HEK293 (cell line): ENCODE measurements at regions not wholly inside any gene's neighbourhood (a gene's known extent, or its start where the extent isn't known, plus 50 kb on each side); places are given as distances from the start of the nearest gene placed in this dataset.

Experiments
- CTCF ChIA-PET: fragments of 350-600 bp; formaldehyde crosslinking; extraction: SDS; loops from one replicate; lab custom pipeline; 2021; ENCODE audit warnings: antibody characterized with exemption; lab: Yijun Ruan, JAX
- POLR2A ChIA-PET: fragments of 300-600 bp; formaldehyde crosslinking; extraction: SDS; loops from one replicate; lab custom pipeline; 2020; ENCODE audit warnings: antibody characterized with exemption, inconsistent platforms; lab: Yijun Ruan, JAX
- H3K27ac ChIP-seq: fragments of 200-500 bp; sonication (Bioruptor generic); 2 replicates; pipeline ENCODE4 v1.5.1; 2014; ENCODE audit warnings: low read depth, low read length, control low read depth, inconsistent platforms; ENCODE audit errors: extremely low read depth
- H3K36me3 ChIP-seq, 2 experiments: fragments of 200-500 bp in 1 of 2; sonication (Bioruptor generic) in 1 of 2; 1 replicate in 1 of 2; 2 replicates in 1 of 2; pipeline ENCODE4 v1.5.1; 2014 to 2017; ENCODE audit warnings: inconsistent platforms in 2 of 2, low read length in 2 of 2; ENCODE audit not compliant: control insufficient read depth in 2 of 2, insufficient read depth in 1 of 2
- H3K4me1 ChIP-seq: fragments of 200-500 bp; sonication (Bioruptor generic); 2 replicates; pipeline ENCODE4 v1.5.1; 2014; ENCODE audit warnings: mild to moderate bottlenecking, low read length, inconsistent platforms; ENCODE audit not compliant: control insufficient read depth, insufficient read depth
- H3K4me3 ChIP-seq: 2 replicates; pipeline ENCODE4 v1.5.1; 2011; ENCODE audit warnings: low read depth, mild to moderate bottlenecking, control low read depth, low read length, moderate library complexity
- H3K9me3 ChIP-seq: fragments of 200-500 bp; sonication (Bioruptor generic); 2 replicates; pipeline ENCODE4 v1.5.1; 2014; ENCODE audit warnings: low read depth, low read length, inconsistent platforms; ENCODE audit not compliant: control insufficient read depth, insufficient read depth
- BCL11B ChIP-seq: fragments of 450-650 bp; formaldehyde crosslinking; IDR thresholded peaks from 2 replicates; pipeline ENCODE4 v1.5.1; 2016; ENCODE audit warnings: low read depth, missing biosample characterization, missing genetic modification characterization
- GLI2 ChIP-seq: fragments of 450-650 bp; formaldehyde crosslinking; IDR thresholded peaks from 2 replicates; pipeline ENCODE4; 2017; ENCODE audit warnings: missing biosample characterization, missing genetic modification characterization, low read depth, borderline replicate concordance
- GLIS1 ChIP-seq: fragments of 450-650 bp; formaldehyde crosslinking; IDR thresholded peaks from 2 replicates; pipeline ENCODE4 v1.5.1; 2016; ENCODE audit warnings: missing biosample characterization, missing genetic modification characterization
- HIC1 ChIP-seq: fragments of 450-650 bp; formaldehyde crosslinking; IDR thresholded peaks from 2 replicates; pipeline ENCODE4 v1.5.1; 2016; ENCODE audit warnings: missing biosample characterization, missing genetic modification characterization
- OSR2 ChIP-seq: fragments of 450-650 bp; formaldehyde crosslinking; IDR thresholded peaks from 2 replicates; pipeline ENCODE4 v1.5.1; 2016; ENCODE audit warnings: missing biosample characterization, missing genetic modification characterization
- SCRT1 ChIP-seq: fragments of 450-650 bp; formaldehyde crosslinking; IDR thresholded peaks from 2 replicates; pipeline ENCODE4 v1.5.1; 2016; ENCODE audit warnings: missing biosample characterization, missing genetic modification characterization, borderline replicate concordance
- ZBTB21 ChIP-seq: fragments of 450-650 bp; formaldehyde crosslinking; IDR thresholded peaks from 2 replicates; pipeline ENCODE4 v1.5.1; 2017; ENCODE audit warnings: missing biosample characterization, missing genetic modification characterization
- ZIC2 ChIP-seq: fragments of 450-650 bp; formaldehyde crosslinking; IDR thresholded peaks from 2 replicates; pipeline ENCODE4 v1.5.1; 2016; ENCODE audit warnings: missing biosample characterization, missing genetic modification characterization
- ZNF146 ChIP-seq: fragments of 450-650 bp; formaldehyde crosslinking; IDR thresholded peaks from 2 replicates; pipeline ENCODE4 v1.5.1; 2016; ENCODE audit warnings: missing biosample characterization, missing genetic modification characterization
- ZNF324 ChIP-seq: fragments of 450-650 bp; formaldehyde crosslinking; IDR thresholded peaks from 2 replicates; pipeline ENCODE4 v1.5.1; 2016; ENCODE audit warnings: missing biosample characterization, missing genetic modification characterization
- ZNF449 ChIP-seq: fragments of 450-650 bp; formaldehyde crosslinking; IDR thresholded peaks from 2 replicates; pipeline ENCODE4 v1.5.1; 2017; ENCODE audit warnings: missing biosample characterization, mild to moderate bottlenecking, missing genetic modification characterization, moderate library complexity
- ZNF488 ChIP-seq: fragments of 450-650 bp; formaldehyde crosslinking; IDR thresholded peaks from 2 replicates; pipeline ENCODE4 v1.5.1; 2016; ENCODE audit warnings: missing biosample characterization, missing genetic modification characterization
- ZNF521 ChIP-seq: fragments of 450-650 bp; formaldehyde crosslinking; IDR thresholded peaks from 2 replicates; pipeline ENCODE4 v1.5.1; 2017; ENCODE audit warnings: missing biosample characterization, mild to moderate bottlenecking, missing genetic modification characterization
- ZNF624 ChIP-seq: fragments of 450-650 bp; formaldehyde crosslinking; IDR thresholded peaks from 2 replicates; pipeline ENCODE4 v1.5.1; 2017; ENCODE audit warnings: missing biosample characterization, missing genetic modification characterization
- ZNF626 ChIP-seq: fragments of 450-650 bp; sonication (Bioruptor Pico); formaldehyde crosslinking; IDR thresholded peaks from 2 replicates; pipeline ENCODE4 v1.5.1; 2018; ENCODE audit warnings: missing biosample characterization, missing genetic modification characterization, inconsistent platforms
- ZNF670 ChIP-seq: fragments of 450-650 bp; formaldehyde crosslinking; IDR thresholded peaks from 2 replicates; pipeline ENCODE4 v1.5.1; 2016; ENCODE audit warnings: missing biosample characterization, missing genetic modification characterization, low read depth
- ZNF701 ChIP-seq: fragments of 450-650 bp; formaldehyde crosslinking; IDR thresholded peaks from 2 replicates; pipeline ENCODE4 v1.5.1; 2016; ENCODE audit warnings: missing biosample characterization, missing genetic modification characterization
- ZNF704 ChIP-seq: fragments of 450-650 bp; formaldehyde crosslinking; IDR thresholded peaks from 2 replicates; pipeline ENCODE4 v1.5.1; 2016; ENCODE audit warnings: missing biosample characterization, missing genetic modification characterization
- ZNF768 ChIP-seq: fragments of 450-650 bp; formaldehyde crosslinking; IDR thresholded peaks from 2 replicates; pipeline ENCODE4 v1.5.1; 2018; ENCODE audit warnings: missing biosample characterization, mild to moderate bottlenecking, missing genetic modification characterization
- ZSCAN5A ChIP-seq: fragments of 450-650 bp; formaldehyde crosslinking; IDR thresholded peaks from 2 replicates; pipeline ENCODE4 v1.5.1; 2016; ENCODE audit warnings: missing biosample characterization, missing genetic modification characterization
- TF ChIP-seq, protein P1 (sequence below): fragments of 450-650 bp; formaldehyde crosslinking; IDR thresholded peaks from 2 replicates; pipeline ENCODE4 v1.5.1; 2016; ENCODE audit warnings: missing biosample characterization, missing genetic modification characterization
- TF ChIP-seq, protein P2 (sequence below): fragments of 450-650 bp; formaldehyde crosslinking; IDR thresholded peaks from 2 replicates; pipeline ENCODE4 v1.5.1; 2016; ENCODE audit warnings: missing biosample characterization, missing genetic modification characterization

DNA sequence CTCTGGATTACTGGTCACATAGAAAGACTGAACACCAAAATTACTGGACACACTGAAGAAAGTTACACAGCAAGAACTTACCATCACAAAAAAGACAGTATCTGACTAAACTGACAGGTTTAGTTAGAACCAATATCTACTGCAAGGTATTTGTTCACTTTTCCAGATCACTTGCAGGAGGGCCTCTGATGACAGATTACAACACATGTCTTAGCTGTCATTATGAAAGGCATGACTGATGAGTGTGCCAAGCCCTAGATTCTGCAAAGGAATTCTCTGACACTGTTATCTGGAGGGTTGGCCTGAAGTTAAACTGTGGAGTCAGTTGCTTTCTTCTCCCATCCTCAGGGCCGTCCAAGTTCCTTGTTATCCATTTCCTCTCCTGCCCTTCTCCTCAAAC, 242.7 kb downstream of the KIF20B start (continued):
- TF ChIP-seq, protein P1, sequence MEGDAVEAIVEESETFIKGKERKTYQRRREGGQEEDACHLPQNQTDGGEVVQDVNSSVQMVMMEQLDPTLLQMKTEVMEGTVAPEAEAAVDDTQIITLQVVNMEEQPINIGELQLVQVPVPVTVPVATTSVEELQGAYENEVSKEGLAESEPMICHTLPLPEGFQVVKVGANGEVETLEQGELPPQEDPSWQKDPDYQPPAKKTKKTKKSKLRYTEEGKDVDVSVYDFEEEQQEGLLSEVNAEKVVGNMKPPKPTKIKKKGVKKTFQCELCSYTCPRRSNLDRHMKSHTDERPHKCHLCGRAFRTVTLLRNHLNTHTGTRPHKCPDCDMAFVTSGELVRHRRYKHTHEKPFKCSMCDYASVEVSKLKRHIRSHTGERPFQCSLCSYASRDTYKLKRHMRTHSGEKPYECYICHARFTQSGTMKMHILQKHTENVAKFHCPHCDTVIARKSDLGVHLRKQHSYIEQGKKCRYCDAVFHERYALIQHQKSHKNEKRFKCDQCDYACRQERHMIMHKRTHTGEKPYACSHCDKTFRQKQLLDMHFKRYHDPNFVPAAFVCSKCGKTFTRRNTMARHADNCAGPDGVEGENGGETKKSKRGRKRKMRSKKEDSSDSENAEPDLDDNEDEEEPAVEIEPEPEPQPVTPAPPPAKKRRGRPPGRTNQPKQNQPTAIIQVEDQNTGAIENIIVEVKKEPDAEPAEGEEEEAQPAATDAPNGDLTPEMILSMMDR = no peak

DNA sequence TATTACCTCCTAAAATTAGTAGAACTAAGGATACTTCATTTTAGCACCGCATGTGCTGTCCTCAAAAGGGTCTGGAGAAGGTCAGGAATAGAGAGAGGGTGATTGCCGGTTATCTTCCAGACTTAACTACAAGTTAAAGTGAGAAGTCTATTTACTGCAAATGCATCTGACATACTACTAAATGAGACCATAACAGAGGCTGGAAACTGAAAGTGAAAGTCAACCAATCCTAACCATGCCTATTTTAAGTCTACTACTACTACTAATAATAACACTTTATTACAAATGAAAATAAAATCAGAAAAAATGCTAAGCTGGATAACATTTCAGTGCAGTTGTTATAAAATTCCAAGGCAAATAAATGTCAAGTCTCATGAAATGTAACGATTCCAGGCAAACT, 244.7 kb downstream of the KIF20B start:
- Histone ChIP-seq H3K4me1 (no peaks in the 10 kb centered on the region), H3K4me3 (no peak overlapping the region), H3K9me3 (no peaks in the 10 kb centered on the region), H3K27ac (no peak overlapping the region), H3K36me3 (no peaks in the 10 kb centered on the region)
- TF ChIP-seq ZIC2 (tag by site-specific recombination) (no peak), ZNF488 (tag by site-specific recombination) (no peak), HIC1 (tag by site-specific recombination) (no peak), ZNF704 (tag by site-specific recombination) (no peak), ZNF670 (tag by site-specific recombination) (no peak), ZNF701 (tag by site-specific recombination) (no peak), ZSCAN5A (tag by site-specific recombination) (no peak)
- CTCF ChIA-PET = interaction anchor here (0.6 kb wide), 1 partner anchor 23 kb away, joined by 3 read pairs; no protein-coding TSS in a partner anchor
- POLR2A ChIA-PET = no interaction called here

- CTCF ChIA-PET = interaction anchor here (0.5 kb wide), 2 partner anchors 79 to 1907 kb away, joined by 4 read pairs; no protein-coding TSS in a partner anchor
- Histone ChIP-seq H3K9me3 (no peaks in the 10 kb centered on the region), H3K4me1 (no peaks in the 10 kb centered on the region), H3K27ac (no peak overlapping the region), H3K36me3 (no peaks in the 10 kb centered on the region), H3K4me3 (no peak overlapping the region)
- POLR2A ChIA-PET = no interaction called here
- TF ChIP-seq ZNF768 (tag by site-specific recombination) (no peak), OSR2 (tag by site-specific recombination) (no peak), ZNF626 (no peak), GLI2 (tag by site-specific recombination) (no peak), GLIS1 (tag by site-specific recombination) (no peak), ZNF704 (tag by site-specific recombination) (no peak), ZNF146 (tag by site-specific recombination) (no peak), BCL11B (tag by site-specific recombination) (no peak), ZNF324 (no peak), ZNF624 (tag by site-specific recombination) (no peak), ZNF521 (tag by site-specific recombination) (no peak), ZNF449 (no peak), ZBTB21 (tag by site-specific recombination) (no peak), SCRT1 (no peak)
- TF ChIP-seq, protein P2, sequence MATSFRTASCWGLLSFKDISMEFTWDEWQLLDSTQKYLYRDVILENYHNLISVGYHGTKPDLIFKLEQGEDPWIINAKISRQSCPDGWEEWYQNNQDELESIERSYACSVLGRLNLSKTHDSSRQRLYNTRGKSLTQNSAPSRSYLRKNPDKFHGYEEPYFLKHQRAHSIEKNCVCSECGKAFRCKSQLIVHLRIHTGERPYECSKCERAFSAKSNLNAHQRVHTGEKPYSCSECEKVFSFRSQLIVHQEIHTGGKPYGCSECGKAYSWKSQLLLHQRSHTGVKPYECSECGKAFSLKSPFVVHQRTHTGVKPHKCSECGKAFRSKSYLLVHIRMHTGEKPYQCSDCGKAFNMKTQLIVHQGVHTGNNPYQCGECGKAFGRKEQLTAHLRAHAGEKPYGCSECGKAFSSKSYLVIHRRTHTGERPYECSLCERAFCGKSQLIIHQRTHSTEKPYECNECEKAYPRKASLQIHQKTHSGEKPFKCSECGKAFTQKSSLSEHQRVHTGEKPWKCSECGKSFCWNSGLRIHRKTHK (tag by site-specific recombination) = no peak
Measured at GRCh38 chr10:89949496-89949895, 248.1 kb downstream of the KIF20B start.
